HEK293 (cell line): ENCODE measurements at regions not wholly inside any gene's neighbourhood (a gene's known extent, or its start where the extent isn't known, plus 50 kb on each side); places are given as distances from the start of the nearest gene placed in this dataset.

ENCODE experiments used
- CTCF ChIA-PET: fragments of 350-600 bp; formaldehyde crosslinking; extraction: SDS; loops from one replicate; lab custom pipeline; 2021; ENCODE audit warnings: antibody characterized with exemption; lab: Yijun Ruan, JAX
- POLR2A ChIA-PET: fragments of 300-600 bp; formaldehyde crosslinking; extraction: SDS; loops from one replicate; lab custom pipeline; 2020; ENCODE audit warnings: antibody characterized with exemption, inconsistent platforms; lab: Yijun Ruan, JAX
- H3K27ac ChIP-seq: fragments of 200-500 bp; sonication (Bioruptor generic); 2 replicates; pipeline ENCODE4 v1.5.1; 2014; ENCODE audit warnings: low read depth, low read length, control low read depth, inconsistent platforms; ENCODE audit errors: extremely low read depth
- H3K36me3 ChIP-seq, 2 experiments: fragments of 200-500 bp in 1 of 2; sonication (Bioruptor generic) in 1 of 2; 1 replicate in 1 of 2; 2 replicates in 1 of 2; pipeline ENCODE4 v1.5.1; 2014 to 2017; ENCODE audit warnings: inconsistent platforms in 2 of 2, low read length in 2 of 2; ENCODE audit not compliant: control insufficient read depth in 2 of 2, insufficient read depth in 1 of 2
- H3K4me1 ChIP-seq: fragments of 200-500 bp; sonication (Bioruptor generic); 2 replicates; pipeline ENCODE4 v1.5.1; 2014; ENCODE audit warnings: mild to moderate bottlenecking, low read length, inconsistent platforms; ENCODE audit not compliant: control insufficient read depth, insufficient read depth
- H3K4me3 ChIP-seq: 2 replicates; pipeline ENCODE4 v1.5.1; 2011; ENCODE audit warnings: low read depth, mild to moderate bottlenecking, control low read depth, low read length, moderate library complexity
- H3K9me3 ChIP-seq: fragments of 200-500 bp; sonication (Bioruptor generic); 2 replicates; pipeline ENCODE4 v1.5.1; 2014; ENCODE audit warnings: low read depth, low read length, inconsistent platforms; ENCODE audit not compliant: control insufficient read depth, insufficient read depth
- BCL6B ChIP-seq: fragments of 450-650 bp; formaldehyde crosslinking; IDR thresholded peaks from 2 replicates; pipeline ENCODE4 v1.5.1; 2017; ENCODE audit warnings: missing biosample characterization, missing genetic modification characterization
- GFI1B ChIP-seq: fragments of 450-650 bp; formaldehyde crosslinking; IDR thresholded peaks from 2 replicates; pipeline ENCODE4 v1.5.1; 2016; ENCODE audit warnings: missing biosample characterization, missing genetic modification characterization
- GLIS1 ChIP-seq: fragments of 450-650 bp; formaldehyde crosslinking; IDR thresholded peaks from 2 replicates; pipeline ENCODE4 v1.5.1; 2016; ENCODE audit warnings: missing biosample characterization, missing genetic modification characterization
- HIC1 ChIP-seq: fragments of 450-650 bp; formaldehyde crosslinking; IDR thresholded peaks from 2 replicates; pipeline ENCODE4 v1.5.1; 2016; ENCODE audit warnings: missing biosample characterization, missing genetic modification characterization
- HOXA7 ChIP-seq: sonication (generic); formaldehyde crosslinking; IDR thresholded peaks from 2 replicates; pipeline ENCODE4 v1.8.1; 2022; ENCODE audit warnings: missing genetic modification reagents, borderline replicate concordance
- IKZF3 ChIP-seq: fragments of 450-650 bp; IDR thresholded peaks from 2 replicates; pipeline ENCODE4 v1.5.0; 2018; ENCODE audit warnings: missing biosample characterization, mild to moderate bottlenecking, missing genetic modification characterization, moderate library complexity
- KLF7 ChIP-seq: fragments of 450-650 bp; formaldehyde crosslinking; IDR thresholded peaks from 2 replicates; pipeline ENCODE4 v1.5.1; 2016; ENCODE audit warnings: missing biosample characterization, missing genetic modification characterization, borderline replicate concordance
- PATZ1 ChIP-seq: fragments of 450-650 bp; formaldehyde crosslinking; IDR thresholded peaks from 2 replicates; pipeline ENCODE4 v1.5.1; 2016; ENCODE audit warnings: missing biosample characterization, missing genetic modification characterization
- RBAK ChIP-seq: fragments of 450-650 bp; formaldehyde crosslinking; IDR thresholded peaks from 2 replicates; pipeline ENCODE4 v1.5.1; 2016; ENCODE audit warnings: missing biosample characterization, missing genetic modification characterization
- SALL2 ChIP-seq: fragments of 450-650 bp; formaldehyde crosslinking; IDR thresholded peaks from 2 replicates; pipeline ENCODE4 v1.5.0; 2017; ENCODE audit warnings: missing biosample characterization, mild to moderate bottlenecking, missing genetic modification characterization, borderline replicate concordance
- ZBTB10 ChIP-seq: fragments of 450-650 bp; formaldehyde crosslinking; IDR thresholded peaks from 2 replicates; pipeline ENCODE4 v1.5.1; 2016; ENCODE audit warnings: missing biosample characterization, missing genetic modification characterization
- ZBTB21 ChIP-seq: fragments of 450-650 bp; formaldehyde crosslinking; IDR thresholded peaks from 2 replicates; pipeline ENCODE4 v1.5.1; 2017; ENCODE audit warnings: missing biosample characterization, missing genetic modification characterization
- ZBTB7A ChIP-seq: fragments of 450-650 bp; formaldehyde crosslinking; IDR thresholded peaks from 2 replicates; pipeline ENCODE4 v1.5.1; 2016; ENCODE audit warnings: low read depth, missing biosample characterization, missing genetic modification characterization
- ZFP37 ChIP-seq: fragments of 450-650 bp; formaldehyde crosslinking; IDR thresholded peaks from 2 replicates; pipeline ENCODE4 v1.5.1; 2016; ENCODE audit warnings: missing biosample characterization, missing genetic modification characterization
- ZIC2 ChIP-seq: fragments of 450-650 bp; formaldehyde crosslinking; IDR thresholded peaks from 2 replicates; pipeline ENCODE4 v1.5.1; 2016; ENCODE audit warnings: missing biosample characterization, missing genetic modification characterization
- ZNF184 ChIP-seq: fragments of 450-650 bp; IDR thresholded peaks from 2 replicates; pipeline ENCODE4 v1.5.1; 2018; ENCODE audit warnings: missing biosample characterization, mild to moderate bottlenecking, missing genetic modification characterization
- ZNF2 ChIP-seq: fragments of 450-650 bp; formaldehyde crosslinking; IDR thresholded peaks from 2 replicates; pipeline ENCODE4 v1.5.1; 2016; ENCODE audit warnings: missing biosample characterization, missing genetic modification characterization
- ZNF202 ChIP-seq: fragments of 450-650 bp; formaldehyde crosslinking; IDR thresholded peaks from 2 replicates; pipeline ENCODE4 v1.5.1; 2016; ENCODE audit warnings: missing biosample characterization, missing genetic modification characterization, borderline replicate concordance
- ZNF292 ChIP-seq: fragments of 450-650 bp; formaldehyde crosslinking; IDR thresholded peaks from 2 replicates; pipeline ENCODE4 v1.5.1; 2016; ENCODE audit warnings: low read depth, missing biosample characterization, missing genetic modification characterization, borderline replicate concordance
- ZNF302 ChIP-seq: fragments of 450-650 bp; formaldehyde crosslinking; IDR thresholded peaks from 2 replicates; pipeline ENCODE4 v1.5.1; 2016; ENCODE audit warnings: missing biosample characterization, missing genetic modification characterization, low read depth
- ZNF433 ChIP-seq: fragments of 450-650 bp; formaldehyde crosslinking; IDR thresholded peaks from 2 replicates; pipeline ENCODE4 v1.5.1; 2016; ENCODE audit warnings: missing biosample characterization, missing genetic modification characterization, low read depth
- ZNF529 ChIP-seq: fragments of 450-650 bp; formaldehyde crosslinking; IDR thresholded peaks from 2 replicates; pipeline ENCODE4 v1.5.1; 2017; ENCODE audit warnings: missing genetic modification characterization, missing biosample characterization; ENCODE audit not compliant: insufficient replicate concordance
- ZNF544 ChIP-seq: fragments of 450-650 bp; formaldehyde crosslinking; IDR thresholded peaks from 2 replicates; pipeline ENCODE4 v1.5.0; 2017; ENCODE audit warnings: missing biosample characterization, missing genetic modification characterization
- ZNF626 ChIP-seq: fragments of 450-650 bp; sonication (Bioruptor Pico); formaldehyde crosslinking; IDR thresholded peaks from 2 replicates; pipeline ENCODE4 v1.5.1; 2018; ENCODE audit warnings: missing biosample characterization, missing genetic modification characterization, inconsistent platforms
- ZNF639 ChIP-seq: fragments of 450-650 bp; formaldehyde crosslinking; IDR thresholded peaks from 2 replicates; pipeline ENCODE4 v1.5.1; 2016; ENCODE audit warnings: missing biosample characterization, missing genetic modification characterization
- ZNF785 ChIP-seq: fragments of 450-650 bp; formaldehyde crosslinking; IDR thresholded peaks from 2 replicates; pipeline ENCODE4 v1.5.1; 2016; ENCODE audit warnings: missing biosample characterization, missing genetic modification characterization
- ZSCAN23 ChIP-seq: fragments of 450-650 bp; formaldehyde crosslinking; IDR thresholded peaks from 2 replicates; pipeline ENCODE4 v1.5.1; 2016; ENCODE audit warnings: missing biosample characterization, missing genetic modification characterization
- ZXDB ChIP-seq: fragments of 450-650 bp; formaldehyde crosslinking; IDR thresholded peaks from 2 replicates; pipeline ENCODE4 v1.5.1; 2016; ENCODE audit warnings: missing biosample characterization, missing genetic modification characterization

GRCh38 chr4:103364083-103364482 is 165.9 kb upstream of the CENPE start:
- TF ChIP-seq GFI1B (tag by site-specific recombination): no peak
- no peak for TF ChIP-seq HIC1 (tag by site-specific recombination)
- no peak for TF ChIP-seq ZFP37 (tag by site-specific recombination)
- no peak for TF ChIP-seq ZNF433 (tag by site-specific recombination)
- TF ChIP-seq ZNF202: no peak
- no peak for TF ChIP-seq IKZF3 (tag by site-specific recombination)
- no peak for TF ChIP-seq KLF7 (tag by site-specific recombination)
- no peak for TF ChIP-seq HOXA7 (CRISPR knock-in tag)
- no peak for TF ChIP-seq ZNF2 (tag by site-specific recombination)
- TF ChIP-seq ZXDB (tag by site-specific recombination): no peak
- no peak for TF ChIP-seq ZNF302
- TF ChIP-seq ZNF639 (tag by site-specific recombination): no peak
- TF ChIP-seq ZNF529 (tag by site-specific recombination): no peak
- no peak for TF ChIP-seq ZNF785 (tag by site-specific recombination)
- no peak for TF ChIP-seq ZNF184 (tag by site-specific recombination)
- no peak for TF ChIP-seq ZIC2 (tag by site-specific recombination)
- TF ChIP-seq ZBTB21 (tag by site-specific recombination): no peak
- no peak for TF ChIP-seq ZNF626 (tag by site-specific recombination)
- no peak for TF ChIP-seq BCL6B (tag by site-specific recombination)
- TF ChIP-seq ZBTB7A (tag by site-specific recombination): no peak
- ChIA-PET POLR2A (no interaction called here), CTCF (interaction anchor here (0.6 kb wide), 1 partner anchor 540 kb away, joined by 6 read pairs; no protein-coding TSS in a partner anchor)
- Histone ChIP-seq H3K4me1 (no peaks in the 10 kb centered on the region), H3K36me3 (no peaks in the 10 kb centered on the region), H3K4me3 (no peak overlapping the region), H3K9me3 (no peaks in the 10 kb centered on the region), H3K27ac (no peak overlapping the region)

GRCh38 chr4:103361926-103362325 is 163.8 kb upstream of the CENPE start:
- CTCF ChIA-PET: interaction anchor here (0.6 kb wide), 1 partner anchor 79 kb away, joined by 4 read pairs; no protein-coding TSS in a partner anchor
- no peaks in the 10 kb centered on the region for H3K36me3 ChIP-seq
- TF ChIP-seq ZNF544 (tag by site-specific recombination): no peak
- no peak for TF ChIP-seq ZSCAN23 (tag by site-specific recombination)
- no peak for TF ChIP-seq ZNF292 (tag by site-specific recombination)
- TF ChIP-seq RBAK: no peak
- no peak for TF ChIP-seq GLIS1 (tag by site-specific recombination)
- TF ChIP-seq ZBTB10 (tag by site-specific recombination): no peak
- no peak for TF ChIP-seq SALL2 (tag by site-specific recombination)
- no peak for TF ChIP-seq PATZ1 (tag by site-specific recombination)

More at GRCh38 chr4:103361926-103362325, 163.8 kb upstream of the CENPE start:
- no peak overlapping the region for H3K27ac ChIP-seq
- H3K9me3 ChIP-seq: no peaks in the 10 kb centered on the region
- POLR2A ChIA-PET: no interaction called here
- no peaks in the 10 kb centered on the region for H3K4me1 ChIP-seq
- no peak overlapping the region for H3K4me3 ChIP-seq
